ENCODE measurements at regions not wholly inside any gene's neighbourhood (a gene's known extent, or its start where the extent isn't known, plus 50 kb on each side); places are given as distances from the start of the nearest gene placed in this dataset.

GRCh38 chr1:30273021-30273325 is 450.4 kb downstream of the MATN1 start:
- no peak for TF ChIP-seq FOS (IDR thresholded peaks at IDR 0.05; ENCODE audit: borderline replicate concordance, extremely low read depth, insufficient read length)
- TF ChIP-seq, protein P1, sequence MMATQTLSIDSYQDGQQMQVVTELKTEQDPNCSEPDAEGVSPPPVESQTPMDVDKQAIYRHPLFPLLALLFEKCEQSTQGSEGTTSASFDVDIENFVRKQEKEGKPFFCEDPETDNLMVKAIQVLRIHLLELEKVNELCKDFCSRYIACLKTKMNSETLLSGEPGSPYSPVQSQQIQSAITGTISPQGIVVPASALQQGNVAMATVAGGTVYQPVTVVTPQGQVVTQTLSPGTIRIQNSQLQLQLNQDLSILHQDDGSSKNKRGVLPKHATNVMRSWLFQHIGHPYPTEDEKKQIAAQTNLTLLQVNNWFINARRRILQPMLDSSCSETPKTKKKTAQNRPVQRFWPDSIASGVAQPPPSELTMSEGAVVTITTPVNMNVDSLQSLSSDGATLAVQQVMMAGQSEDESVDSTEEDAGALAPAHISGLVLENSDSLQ (IDR thresholded peaks at IDR 0.05) = no peak
- TF ChIP-seq CTCF (IDR thresholded peaks at IDR 0.05 in 2 of 3, conservative IDR thresholded peaks at IDR 0.05 in 1 of 3; ENCODE audit: control insufficient read depth in 2 of 3, extremely low read depth in 1 of 3, insufficient read depth in 1 of 3, low read depth in 3 of 3, low read length in 3 of 3) = no peak
- TF ChIP-seq MXI1 (IDR thresholded peaks at IDR 0.05; ENCODE audit: low read depth, low read length) = no peak
